Nucleus accumbens (tissue), 56 donors: ENCODE measurements at regions not wholly inside any gene's neighbourhood (a gene's known extent, or its start where the extent isn't known, plus 50 kb on each side); places are given as distances from the start of the nearest gene placed in this dataset.

ENCODE experiments used
- DNase-seq, 56 donors: peaks; one replicate each; lab custom pipeline; 2025; lab: John Stamatoyannopoulos, UW

DNA sequence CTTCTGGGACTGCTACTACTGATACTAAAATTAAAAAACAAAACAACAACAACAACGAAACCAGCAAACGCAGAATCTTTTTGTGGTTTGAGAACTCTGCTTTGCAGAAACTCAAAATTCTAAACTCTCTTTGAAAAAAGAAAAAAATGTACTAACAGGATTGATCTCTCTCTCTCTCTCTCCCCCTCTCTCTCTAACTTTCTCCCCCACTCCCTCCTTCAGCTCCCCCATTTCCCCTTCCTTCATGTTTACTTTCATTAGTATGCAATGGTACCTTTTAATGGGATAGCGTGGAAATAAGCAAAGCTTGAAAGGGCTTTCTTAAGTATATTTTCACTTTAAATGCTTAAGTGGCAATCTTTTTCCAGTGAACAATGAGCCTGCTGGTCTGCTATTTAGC, 562.6 kb upstream of the ADGRL2 start:
- no peak for DNase-seq

DNA sequence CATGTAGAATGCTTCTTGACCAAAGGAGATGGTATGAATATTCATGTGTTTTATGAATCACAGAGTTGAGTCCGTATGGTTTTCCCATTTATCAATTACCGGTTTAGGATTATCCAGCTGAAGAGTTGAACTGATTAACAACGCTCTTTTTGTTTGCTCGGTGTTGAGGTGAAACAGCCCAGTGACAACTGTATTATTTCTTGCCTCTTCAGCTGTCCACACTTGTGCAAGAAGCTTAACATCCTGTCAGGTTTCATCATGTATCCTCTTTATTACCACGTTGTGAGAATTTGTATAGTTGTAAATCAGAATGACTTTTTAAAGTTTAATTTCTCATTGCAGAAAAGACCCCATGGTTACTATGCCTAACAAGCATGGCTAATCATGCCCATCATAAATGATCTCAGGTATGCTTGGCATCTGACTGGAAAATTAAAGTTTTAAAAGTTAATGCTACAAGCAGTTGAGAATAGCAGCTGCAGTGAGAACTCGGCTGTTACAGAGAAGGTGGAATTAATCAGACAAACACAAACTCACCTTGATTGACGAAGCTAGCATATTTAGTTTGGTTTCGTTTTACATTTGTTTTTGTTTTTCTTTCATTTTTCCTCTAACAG, 563.2 kb upstream of the ADGRL2 start:
- no peak for DNase-seq

GRCh38 chr1:81234237-81234636, 566.5 kb upstream of the ADGRL2 start:
- DNase-seq = no peak

GRCh38 chr1:81233591-81233990, 567.1 kb upstream of the ADGRL2 start:
- no peak for DNase-seq

GRCh38 chr1:81232420-81232819, 568.3 kb upstream of the ADGRL2 start:
- no peak for DNase-seq

GRCh38 chr1:81231729-81232038, 569.0 kb upstream of the ADGRL2 start:
- DNase-seq = no peak

- DNase-seq = no peak
Measured at GRCh38 chr1:81230983-81231728, 569.6 kb upstream of the ADGRL2 start.

DNA sequence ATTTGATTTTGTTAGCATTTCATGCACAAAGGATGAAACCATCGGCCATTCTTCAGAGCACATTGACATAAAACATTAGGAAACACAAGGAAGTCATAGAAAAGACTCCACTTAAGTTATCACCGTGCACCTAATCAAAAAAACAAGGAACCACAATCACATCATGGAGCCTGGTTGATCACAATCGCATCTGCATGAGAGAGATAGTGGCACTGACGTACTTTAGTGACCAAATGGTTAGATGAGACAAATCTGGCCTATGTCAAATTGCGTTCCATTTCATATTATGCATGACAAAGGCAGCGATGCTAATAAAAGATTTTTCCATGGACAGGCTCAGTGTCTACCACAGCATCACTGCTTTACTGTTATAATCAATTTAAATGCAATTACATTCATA, 571.8 kb upstream of the ADGRL2 start:
- DNase-seq = no peak

DNA sequence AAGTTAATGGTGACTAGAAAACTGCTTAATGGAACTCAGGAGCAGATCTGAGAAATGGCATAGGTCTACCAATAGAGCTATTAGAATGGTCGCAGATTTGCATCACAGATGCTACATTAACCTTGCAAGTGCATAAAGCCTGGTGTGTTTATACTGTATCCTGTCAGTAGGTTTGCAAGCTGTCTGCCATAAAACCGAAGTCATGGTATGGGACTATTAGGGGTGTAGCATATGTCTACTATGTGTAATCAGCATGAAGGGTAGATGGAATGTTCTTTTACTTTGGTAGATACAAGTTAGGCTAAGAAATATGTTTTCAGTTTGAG, 574.2 kb upstream of the ADGRL2 start:
- no peak for DNase-seq

DNA sequence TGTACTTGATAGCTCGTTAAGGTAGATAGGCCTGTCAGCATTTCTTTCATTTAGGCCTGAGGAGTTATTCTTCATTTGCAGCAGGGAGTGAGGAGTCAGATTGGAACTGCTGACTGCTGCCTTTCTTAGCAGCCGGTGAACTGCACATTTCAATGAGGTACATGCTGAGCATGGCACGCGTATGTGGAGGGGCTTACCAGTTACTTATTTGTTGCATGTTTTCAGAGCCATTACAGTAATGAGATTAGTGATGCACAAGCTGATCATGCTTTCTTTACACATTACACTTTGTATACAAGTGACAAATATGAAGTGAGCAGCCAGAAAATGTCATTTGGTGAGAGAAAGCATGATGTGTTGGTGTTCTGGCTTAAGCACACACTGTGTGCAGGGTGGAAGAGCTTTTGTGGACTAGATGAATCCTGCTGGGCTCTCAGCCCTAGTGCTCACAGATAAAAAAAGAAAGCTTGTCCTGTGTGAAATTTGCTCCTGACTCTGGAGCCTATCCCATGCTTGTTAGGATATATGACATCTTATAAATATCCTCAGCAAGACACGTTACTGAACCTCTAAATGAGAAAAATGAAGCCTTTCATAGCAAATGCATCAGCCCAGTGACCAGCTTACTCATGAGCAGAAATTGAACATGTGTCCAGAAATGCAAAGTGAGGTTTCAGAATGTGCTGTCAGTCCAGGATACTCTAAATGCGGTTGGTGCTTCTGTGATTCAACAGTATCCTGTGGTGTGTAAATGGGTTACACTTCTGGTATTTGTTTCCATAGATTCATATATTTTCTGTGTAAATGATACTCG, 574.7 kb upstream of the ADGRL2 start:
- DNase-seq = no peak

- DNase-seq = no peak
Measured at GRCh38 chr1:81224222-81224621, 576.5 kb upstream of the ADGRL2 start.

DNA sequence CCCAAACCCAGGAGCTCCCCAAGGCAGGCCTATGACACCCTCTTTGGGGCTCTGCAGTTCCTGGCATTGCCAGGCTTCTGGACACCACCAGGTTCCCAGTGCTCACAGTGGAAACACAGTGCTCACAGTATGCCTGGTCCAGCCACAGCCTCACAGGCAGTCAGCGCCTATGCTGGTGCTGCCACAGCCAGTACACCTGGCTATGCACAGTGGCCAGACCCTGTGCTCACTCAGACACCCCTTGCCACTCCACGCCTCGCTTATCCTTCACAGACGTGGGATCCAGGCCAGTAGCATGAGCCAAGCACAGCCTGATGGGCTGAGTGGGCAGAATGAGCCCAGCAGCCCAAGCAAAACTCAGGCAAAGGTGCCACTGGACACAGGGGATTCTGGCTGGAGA, 579.2 kb upstream of the ADGRL2 start:
- no peak for DNase-seq

DNA sequence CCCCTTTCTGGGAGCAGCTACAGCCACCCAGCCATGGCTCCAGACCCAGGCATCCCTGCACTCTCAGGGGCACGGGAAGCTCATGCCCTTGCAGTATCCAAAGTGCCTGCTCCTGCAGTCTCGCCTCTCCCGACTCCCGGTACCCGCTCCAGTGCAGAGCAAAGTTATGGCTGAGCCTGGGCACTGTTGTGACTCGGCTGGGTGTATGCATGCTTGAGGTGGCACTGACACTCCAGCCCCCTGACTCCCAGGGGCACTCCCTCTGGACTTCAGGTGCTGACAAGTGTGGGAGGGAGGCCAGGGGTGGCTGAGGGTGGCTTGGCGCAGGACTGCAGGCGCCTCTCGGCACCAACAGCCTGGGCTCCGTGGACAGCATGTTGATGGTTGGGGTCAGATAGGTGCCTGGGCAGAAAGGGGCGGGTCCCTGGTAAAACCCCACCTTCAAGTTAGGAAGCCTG, 580.1 kb upstream of the ADGRL2 start:
- no peak for DNase-seq

GRCh38 chr1:81217058-81217457, 583.7 kb upstream of the ADGRL2 start:
- no peak for DNase-seq

DNA sequence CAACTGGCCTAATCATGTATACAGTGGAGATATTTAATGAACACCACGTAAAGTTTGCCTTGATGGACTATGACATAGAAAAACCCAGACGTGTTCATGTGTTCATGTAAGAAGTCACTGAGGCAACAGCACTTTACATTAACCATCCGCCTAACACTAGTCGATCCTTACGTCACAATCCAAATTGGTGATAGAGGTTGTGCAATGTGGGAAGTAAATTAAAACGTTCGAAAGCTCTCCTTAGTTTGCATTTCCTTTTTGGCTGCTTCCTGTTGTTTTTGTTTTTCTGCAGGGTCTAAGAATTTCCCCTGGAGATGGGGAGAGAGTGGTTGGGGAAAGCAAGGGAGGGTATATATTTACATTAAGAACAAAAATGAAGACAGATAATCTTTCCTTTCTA, 587.5 kb upstream of the ADGRL2 start:
- no peak for DNase-seq

- DNase-seq = no peak
Measured at GRCh38 chr1:81209461-81209860, 591.3 kb upstream of the ADGRL2 start.

GRCh38 chr1:81208441-81208840, 592.3 kb upstream of the ADGRL2 start:
- DNase-seq = no peak

- DNase-seq = no peak
Measured at GRCh38 chr1:81205956-81206355, 594.8 kb upstream of the ADGRL2 start.

DNA sequence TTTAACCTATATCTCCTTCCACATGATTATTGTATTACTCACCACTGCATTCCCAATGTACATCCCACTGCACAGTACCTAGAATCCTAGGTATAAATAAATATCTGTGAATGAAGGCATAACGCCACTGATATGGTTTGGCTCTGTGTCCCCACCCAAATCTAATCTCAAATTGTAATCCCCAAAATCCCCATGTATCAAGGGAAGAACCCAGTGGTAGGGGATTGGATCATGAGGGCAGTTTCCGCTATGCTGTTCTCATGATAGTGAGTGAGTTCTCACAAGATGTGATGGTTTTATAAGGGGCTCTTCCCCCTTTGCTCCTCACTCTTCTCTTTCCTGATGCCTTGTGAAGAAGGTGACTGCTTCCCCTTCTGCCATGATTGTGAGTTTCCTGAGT, 599.0 kb upstream of the ADGRL2 start:
- DNase-seq = no peak

- no peak for DNase-seq
Measured at GRCh38 chr1:81197591-81197990, 603.1 kb upstream of the ADGRL2 start.

DNA sequence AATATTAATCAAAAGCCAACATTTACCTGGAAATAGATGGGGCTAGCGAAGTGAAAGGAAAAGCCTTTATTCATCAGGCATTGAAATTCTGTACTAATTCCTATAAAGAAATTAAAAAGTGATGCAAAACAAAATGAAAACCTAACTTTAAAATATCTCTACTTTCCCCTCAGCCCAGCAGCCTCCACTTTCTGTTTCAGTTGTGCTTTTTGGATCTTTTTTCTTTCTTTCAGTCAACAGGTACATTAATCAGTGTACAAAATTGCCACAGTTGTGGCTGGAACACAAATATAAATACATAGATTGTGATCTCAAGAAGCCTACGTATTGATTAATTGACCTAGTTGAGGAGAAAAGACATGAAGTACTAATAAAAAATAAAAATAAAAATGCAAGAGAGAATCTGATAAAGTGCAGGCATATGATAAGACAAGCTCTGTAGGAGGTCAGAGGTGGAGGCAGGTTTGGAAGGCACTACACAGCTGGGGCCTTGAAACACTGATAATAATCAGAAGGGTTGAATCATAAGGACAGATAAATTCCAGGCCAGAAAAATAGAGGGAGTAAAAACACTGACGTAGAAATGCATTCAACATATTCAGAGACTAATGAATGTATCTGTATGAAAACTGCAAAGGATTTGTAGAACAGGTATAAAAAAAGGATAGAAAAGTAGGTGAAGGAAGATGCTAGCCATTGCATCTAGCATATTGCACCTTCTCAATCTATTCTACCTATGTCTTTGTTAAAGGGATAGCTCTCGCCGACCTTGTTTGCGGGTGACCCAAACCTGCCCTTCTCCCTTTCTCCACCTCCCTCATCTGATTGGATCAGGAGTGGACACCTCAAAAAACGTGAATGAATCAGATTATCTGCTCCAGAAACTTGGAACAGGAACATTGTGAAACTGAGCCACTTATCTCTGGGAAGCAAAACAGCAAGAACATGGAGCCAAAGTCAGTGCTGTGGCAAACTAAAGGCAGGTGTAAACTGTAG, 607.8 kb upstream of the ADGRL2 start:
- DNase-seq = no peak
